Stimulated activated CD4-positive, alpha-beta T cell treated with anti-CD3 and anti-CD28 coated beads, Interleukin-1b, Interleukin-23, amount 100 ng/mL, for 24 hours (primary cell): ENCODE measurements at regions not wholly inside any gene's neighbourhood (a gene's known extent, or its start where the extent isn't known, plus 50 kb on each side); places are given as distances from the start of the nearest gene placed in this dataset.

Source experiments
- DNase-seq, 4 experiments: peaks; one replicate each; pipeline ENCODE4 v3.0.0-alpha.2; 2020; ENCODE audit warnings: low read depth in 4 of 4, low spot score in 1 of 4

DNA sequence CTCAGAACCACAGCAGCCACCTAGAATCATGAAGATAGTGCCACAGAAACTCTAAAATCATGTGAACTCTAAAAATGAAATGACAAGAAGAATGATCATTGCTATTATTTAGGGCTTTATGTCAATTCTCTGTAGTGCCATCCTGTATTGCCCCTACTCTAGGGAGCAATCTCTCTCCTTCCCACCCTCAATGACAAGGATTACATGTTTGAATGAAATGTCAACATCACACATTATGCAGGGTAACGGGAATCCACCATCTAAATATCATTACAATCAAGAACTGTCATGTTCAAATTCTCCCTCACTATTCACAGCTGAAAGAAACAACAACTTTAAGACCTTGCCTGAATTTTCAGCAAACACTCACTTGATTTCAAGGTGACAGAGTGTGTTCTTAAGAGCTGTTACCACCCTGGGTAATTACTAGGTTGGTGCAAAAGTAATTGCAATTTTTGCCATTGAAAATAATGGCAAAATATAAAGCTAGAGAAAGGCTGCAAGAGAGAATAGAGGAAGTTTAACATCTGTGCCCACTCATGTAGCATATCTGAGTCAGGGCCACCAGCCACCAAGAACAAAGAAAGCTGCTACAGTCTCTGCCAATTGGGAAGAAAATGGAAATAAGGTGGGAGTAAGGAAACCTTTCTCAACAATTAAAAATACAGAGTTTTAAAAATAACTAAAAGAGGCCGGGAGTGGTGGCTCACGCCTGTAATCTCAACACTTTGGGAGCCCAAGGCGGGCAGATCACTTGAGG is 112.8 kb upstream of the PSMD7 start:
- no peak for DNase-seq

DNA sequence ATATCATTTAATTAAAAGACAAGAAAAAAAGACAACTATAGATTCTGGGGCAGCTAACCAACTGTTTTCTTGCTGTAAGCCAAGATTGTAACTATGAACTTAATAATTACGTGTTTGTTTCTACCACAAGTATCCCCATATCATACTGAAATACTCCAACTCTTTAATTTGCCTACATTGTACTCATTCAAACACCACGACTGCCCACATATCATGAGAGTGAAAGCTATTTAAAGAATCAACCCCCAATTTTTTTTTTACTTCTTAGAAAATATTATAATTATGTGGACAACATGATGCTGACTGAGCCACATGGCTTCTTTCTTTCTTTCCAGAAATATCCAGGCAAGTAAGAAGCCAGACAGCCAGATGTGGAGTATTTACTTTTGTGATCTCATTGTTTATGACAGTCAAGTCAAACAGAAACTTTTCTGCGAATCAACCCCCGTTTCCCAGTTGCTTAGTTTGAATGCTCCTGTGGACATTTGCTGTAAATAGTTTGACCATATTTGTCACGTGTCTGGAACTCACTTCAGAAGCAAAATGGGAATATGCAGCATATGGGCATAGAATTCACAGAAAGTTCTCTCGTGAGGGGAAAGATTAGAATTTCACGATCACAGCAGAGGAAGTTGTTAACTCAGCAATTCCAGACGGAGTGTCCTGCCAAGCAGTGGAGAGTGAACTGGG is 126.8 kb upstream of the PSMD7 start:
- no peak for DNase-seq

- no peak for DNase-seq
Observed at GRCh38 chr16:74169066-74169465, 127.5 kb upstream of the PSMD7 start.

DNA sequence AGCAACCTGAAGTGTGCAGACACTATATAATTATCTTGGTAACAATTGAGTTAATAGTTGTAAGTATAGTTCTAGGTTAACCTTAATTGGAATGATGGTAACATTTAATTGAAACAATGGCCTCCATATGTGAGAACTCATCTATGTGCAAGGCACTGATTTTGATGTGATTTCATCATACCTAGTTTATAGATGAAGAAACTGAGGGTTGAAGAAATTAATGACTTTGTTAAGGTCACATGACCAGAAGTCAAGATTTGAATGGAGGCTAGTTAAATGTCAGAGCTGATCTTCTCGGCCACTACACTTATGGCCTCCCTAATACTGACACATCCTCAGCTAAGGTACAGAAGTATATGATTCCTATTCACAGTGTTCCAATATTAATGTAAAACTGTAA is 128.2 kb upstream of the PSMD7 start:
- no peak for DNase-seq

- no peak for DNase-seq
Observed at GRCh38 chr16:74166456-74166855, 130.2 kb upstream of the PSMD7 start.

DNA sequence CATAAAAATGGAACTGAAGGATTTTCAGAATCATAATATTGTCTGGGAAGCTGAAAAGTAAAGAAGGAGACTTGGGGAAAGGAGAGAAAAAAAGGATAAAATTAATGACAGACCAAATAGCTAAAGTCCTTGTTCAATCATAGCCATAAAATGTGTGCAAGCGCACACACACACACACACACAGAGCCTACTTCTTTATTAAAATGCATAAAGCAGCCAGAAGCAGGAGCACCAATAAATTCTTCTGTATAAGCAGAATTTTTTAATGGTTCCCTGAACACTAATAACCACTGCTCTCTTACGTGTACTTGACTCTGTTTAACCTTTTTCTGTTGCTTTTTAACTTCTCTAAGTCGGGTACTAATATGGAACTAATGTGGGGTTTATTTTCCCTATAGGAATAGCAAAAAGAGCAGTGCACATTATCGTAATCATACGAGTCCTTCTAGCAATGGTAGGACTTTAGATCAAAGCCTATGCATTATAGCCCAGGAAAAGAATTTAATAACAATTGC is 131.0 kb upstream of the PSMD7 start:
- DNase-seq = no peak

GRCh38 chr16:74160759-74161158 is 135.9 kb upstream of the PSMD7 start:
- no peak for DNase-seq

GRCh38 chr16:74153773-74154172 is 142.8 kb upstream of the PSMD7 start:
- no peak for DNase-seq

GRCh38 chr16:74146643-74147042 is 150.0 kb upstream of the PSMD7 start:
- no peak for DNase-seq

- no peak for DNase-seq
Observed at GRCh38 chr16:74143171-74143570, 153.4 kb upstream of the PSMD7 start.

GRCh38 chr16:74141015-74141414 is 155.6 kb upstream of the PSMD7 start:
- no peak for DNase-seq

GRCh38 chr16:74140557-74140956 is 156.1 kb upstream of the PSMD7 start:
- no peak for DNase-seq

DNA sequence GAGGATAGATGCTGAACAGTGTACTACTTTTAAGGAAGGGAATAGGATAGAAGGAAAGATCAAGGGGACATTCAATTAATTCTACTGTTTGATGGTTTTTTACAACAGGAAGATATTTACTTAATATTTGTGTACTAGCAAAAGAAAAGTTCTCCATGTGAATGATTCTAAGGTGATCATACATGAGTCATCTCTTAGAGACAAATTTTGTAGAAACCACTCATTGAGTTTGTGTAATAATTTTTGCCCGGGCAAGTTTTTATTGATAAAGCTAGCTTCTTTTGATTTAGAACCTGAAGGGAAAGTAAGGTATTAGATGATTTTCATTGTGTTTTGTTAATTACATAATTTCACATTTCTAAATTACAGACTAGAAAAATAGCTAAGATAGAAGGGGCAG is 172.8 kb upstream of the PSMD7 start:
- DNase-seq = no peak

- DNase-seq = no peak
Observed at GRCh38 chr16:74123195-74123594, 173.4 kb upstream of the PSMD7 start.

DNA sequence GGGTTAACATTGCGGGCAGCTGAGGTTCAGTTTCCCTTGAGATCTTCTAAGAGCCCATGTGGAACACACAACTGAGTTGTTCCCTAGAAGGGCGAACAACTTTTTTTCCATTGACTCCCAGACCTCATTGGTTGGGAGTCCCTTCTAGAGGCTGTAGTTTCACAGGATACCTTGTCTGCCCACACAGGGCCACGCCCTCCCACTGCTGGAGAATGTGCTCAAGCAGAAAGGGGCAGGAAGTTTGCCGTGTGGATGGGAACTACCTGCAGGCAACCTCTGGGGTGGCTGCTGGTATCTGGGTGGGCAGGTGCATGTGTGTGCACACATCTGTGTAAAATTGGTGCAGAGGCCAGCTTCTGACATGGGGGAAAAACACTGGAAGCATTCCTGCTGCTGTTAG is 178.8 kb upstream of the PSMD7 start:
- no peak for DNase-seq

DNA sequence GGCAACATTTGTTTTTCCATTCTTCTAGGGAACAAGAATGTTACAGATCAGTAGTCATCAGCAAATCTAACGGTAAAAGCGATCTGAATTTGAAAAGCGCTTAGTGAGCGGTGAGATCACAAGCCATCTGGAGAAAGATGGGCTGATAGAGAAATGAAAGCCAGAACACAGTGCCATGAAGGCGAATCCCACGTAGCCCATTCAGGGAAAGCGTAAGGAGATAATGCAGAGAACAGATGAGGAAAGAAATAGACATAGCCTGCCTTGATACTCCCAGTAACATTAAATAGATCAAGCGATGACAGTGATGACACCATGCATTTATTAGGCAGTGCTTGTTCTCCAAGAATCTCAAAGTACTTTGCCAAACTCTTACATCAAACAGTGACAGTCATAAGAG is 183.1 kb upstream of the PSMD7 start:
- DNase-seq = no peak

- no peak for DNase-seq
Observed at GRCh38 chr16:74111456-74111982, 185.1 kb upstream of the PSMD7 start.

DNA sequence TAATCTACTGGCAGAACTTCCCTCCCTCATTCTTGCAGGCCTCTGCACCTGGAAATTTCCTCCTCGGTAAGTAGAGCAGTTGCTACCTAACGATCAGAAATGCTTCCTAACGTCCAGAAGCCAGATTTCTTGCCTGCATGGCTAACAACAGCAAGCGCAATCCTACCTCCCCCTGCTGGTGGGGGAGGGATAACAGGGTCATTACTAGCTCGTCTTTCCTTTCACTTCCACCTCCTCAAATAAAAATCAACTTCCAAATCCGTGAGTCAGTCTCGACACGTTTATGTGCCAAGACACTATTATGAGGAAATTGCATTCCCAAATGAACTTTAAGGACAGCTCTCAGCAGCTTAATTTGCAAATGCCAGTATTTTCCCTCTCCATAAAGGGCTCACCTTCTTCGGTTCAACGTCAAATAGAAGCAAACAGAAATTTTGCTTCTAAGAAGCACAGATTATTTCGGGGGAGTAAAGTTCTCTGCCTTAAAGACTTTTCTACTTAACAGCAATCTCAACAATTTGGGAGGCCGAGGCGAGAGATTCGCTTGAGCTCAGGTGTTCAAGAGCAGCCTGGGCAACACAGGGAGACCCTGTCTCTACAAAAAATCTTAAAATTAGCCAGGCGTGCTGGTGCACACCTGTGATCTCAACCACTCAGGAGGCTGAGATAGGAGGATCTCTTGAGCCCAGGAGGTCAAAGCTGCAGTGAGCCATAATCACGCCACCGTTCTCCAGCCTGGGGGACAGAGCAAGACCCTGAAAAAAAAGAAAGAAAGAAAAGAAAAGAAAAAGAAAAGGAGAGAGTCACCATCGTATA is 188.6 kb upstream of the PSMD7 start:
- DNase-seq = peak in 1 of 4 experiments; percentile 18

DNA sequence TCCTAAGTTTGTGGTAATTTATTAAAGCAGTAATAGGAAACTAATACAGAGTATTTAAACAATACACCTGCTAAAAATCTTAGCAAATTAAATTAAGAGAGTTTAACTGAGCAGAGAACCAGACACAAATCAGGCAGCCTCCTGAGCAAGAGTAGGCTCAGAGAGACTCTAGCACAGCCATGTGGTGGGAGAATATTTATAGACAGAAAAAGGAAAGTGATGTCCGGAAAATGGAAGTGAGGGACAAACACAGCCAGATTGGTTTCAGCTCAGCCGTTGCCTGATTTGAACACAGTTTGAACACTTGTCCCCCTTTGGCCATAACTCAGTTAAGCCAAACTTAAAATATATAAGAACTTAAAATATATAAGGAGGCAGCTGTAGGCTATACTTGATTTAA is 192.6 kb upstream of the PSMD7 start:
- no peak for DNase-seq

DNA sequence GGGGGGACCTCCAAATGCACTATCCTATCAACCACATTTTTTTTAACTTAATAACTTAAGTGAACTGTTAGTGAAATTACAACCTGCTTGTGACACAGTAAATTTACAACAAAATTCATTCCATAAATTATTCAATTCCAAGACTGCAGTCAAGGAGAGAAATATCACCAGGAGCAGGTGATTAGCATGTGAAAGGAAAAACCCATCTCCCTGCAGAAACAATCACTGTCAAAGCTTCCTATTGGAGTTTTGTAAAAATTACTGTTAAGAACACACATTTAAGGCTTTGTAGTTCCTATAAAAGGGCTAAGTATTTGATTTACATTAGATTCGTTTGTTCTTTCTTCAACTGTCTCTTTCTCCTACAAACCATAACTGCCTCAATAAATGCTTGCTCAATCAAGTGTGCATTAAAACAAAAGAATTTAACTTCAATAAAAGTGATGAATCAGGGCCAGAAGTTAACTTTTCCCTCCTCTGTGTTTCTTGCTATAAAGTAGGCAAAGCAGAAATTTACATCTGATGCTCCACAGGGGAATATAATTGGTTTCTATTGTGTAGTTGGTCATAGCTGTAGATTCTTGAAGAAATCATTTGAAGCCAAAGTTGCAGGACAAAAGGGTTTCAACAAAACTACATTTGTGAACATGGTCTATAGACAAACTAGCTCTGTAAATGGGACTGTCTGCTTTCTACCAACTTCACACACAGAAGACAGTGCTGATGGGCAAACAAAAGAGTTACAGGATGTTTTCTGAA is 195.1 kb upstream of the PSMD7 start:
- DNase-seq = no peak
